ENCODE measurements at regions not wholly inside any gene's neighbourhood (a gene's known extent, or its start where the extent isn't known, plus 50 kb on each side); places are given as distances from the start of the nearest gene placed in this dataset.

GRCh38 chr11:119790476-119790875 lies 61.5 kb upstream of the NECTIN1 start:
- Histone ChIP-seq H3K36me3 (replicated peaks in 1 of 2; ENCODE audit: insufficient read depth in 1 of 2, low read depth in 2 of 2) (no peaks in the 10 kb centered on the region), H3K4me1 (no peaks in the 10 kb centered on the region), H3K27me3 (no peaks in the 10 kb centered on the region), H3K9me3 (no peaks in the 10 kb centered on the region), H3K27ac (no peak overlapping the region), H3K4me3 (no peak overlapping the region)
- DNase-seq (no peak), ATAC-seq (no peak)
- intact Hi-C loops (cut with DNase I): no loop called here
- TF ChIP-seq CTCF (IDR thresholded peaks at IDR 0.05) (no peak), POLR2A (IDR thresholded peaks at IDR 0.05) (no peak)
- WGBS, 2 donors: 72 to 74% methylated on average over 9 of the region's 9 CpGs

DNA sequence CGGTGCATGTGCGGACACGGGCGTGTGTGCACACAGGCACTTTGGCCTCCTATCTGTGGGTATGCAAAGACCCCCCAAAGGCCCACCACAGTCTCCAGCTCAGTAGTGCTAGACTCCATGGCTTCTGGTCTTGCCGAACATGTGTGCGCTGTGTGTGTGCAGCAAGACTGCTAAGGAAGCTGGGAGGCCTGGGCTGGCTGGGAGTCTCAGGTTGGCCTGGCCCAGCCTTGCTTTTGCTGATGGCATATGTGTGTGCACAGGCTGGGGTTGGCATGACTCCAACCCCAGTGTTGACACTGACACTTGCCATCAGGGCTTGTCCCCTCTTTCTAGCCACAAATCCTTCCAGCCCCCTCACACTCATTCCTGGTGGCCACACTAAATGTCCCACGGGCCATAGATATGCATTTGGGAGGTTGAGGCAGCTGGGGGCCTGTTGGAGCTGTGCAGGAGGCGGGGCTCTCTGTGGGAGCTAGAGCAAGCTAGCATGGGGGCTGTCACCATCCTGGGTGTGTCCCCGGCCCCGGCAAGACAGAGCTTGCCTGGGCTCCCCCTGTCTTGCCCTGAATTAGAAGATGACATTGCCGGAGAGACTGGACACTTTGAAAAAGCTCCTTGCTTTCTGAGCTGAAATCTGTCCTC lies 60.9 kb upstream of the NECTIN1 start:
- H3K9me3 ChIP-seq: no peaks in the 10 kb centered on the region
- WGBS, 2 donors: 83 to 92% methylated on average over 6 to 11 of the region's 11 CpGs
- H3K27ac ChIP-seq: no peak overlapping the region
- no peaks in the 10 kb centered on the region for H3K27me3 ChIP-seq
- no peak for ATAC-seq
- DNase-seq: no peak
- no peaks in the 10 kb centered on the region for H3K36me3 ChIP-seq (replicated peaks in 1 of 2; ENCODE audit: insufficient read depth in 1 of 2, low read depth in 2 of 2)
- TF ChIP-seq CTCF (IDR thresholded peaks at IDR 0.05) (no peak), POLR2A (IDR thresholded peaks at IDR 0.05) (no peak)
- intact Hi-C loops (cut with DNase I): no loop called here
- no peaks in the 10 kb centered on the region for H3K4me1 ChIP-seq
- H3K4me3 ChIP-seq: no peak overlapping the region

DNA sequence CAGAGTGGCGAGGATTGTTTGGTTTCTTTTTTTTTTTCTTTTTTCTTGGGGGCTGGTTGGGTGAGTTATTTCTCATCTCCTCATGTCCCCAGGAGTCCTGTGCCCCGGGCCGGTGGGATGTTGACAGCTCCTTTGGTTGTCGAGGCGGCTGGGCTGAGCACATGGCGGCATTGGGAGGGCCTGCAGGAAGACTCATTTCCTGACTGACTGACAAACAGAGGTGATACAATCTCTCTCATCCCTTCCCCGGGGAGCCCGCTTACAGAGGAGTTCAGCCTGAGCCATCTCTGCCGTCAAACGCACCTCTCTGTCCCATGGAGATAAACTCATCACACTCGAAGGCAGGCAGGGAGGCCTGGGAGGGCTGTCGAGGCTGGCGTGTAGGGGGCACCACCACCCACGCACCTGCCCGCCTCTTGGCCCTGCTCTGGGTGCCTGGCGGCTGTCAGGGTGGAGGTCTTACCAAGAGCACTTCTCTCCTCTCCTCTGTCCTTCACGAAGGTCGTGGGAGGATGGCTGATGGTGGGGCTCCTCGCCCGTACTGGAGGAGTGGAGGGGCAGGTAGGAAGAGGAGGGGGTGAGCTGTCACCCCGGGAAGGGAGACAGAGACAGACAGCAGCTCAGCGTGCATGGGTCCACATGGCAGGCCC lies 60.0 kb upstream of the NECTIN1 start:
- 64 to 74% methylated on average over 19 to 22 of the region's 22 CpGs for WGBS, 2 donors
- intact Hi-C loops (cut with DNase I): no loop called here
- Histone ChIP-seq H3K27ac (no peak overlapping the region), H3K36me3 (replicated peaks in 1 of 2; ENCODE audit: insufficient read depth in 1 of 2, low read depth in 2 of 2) (no peaks in the 10 kb centered on the region), H3K4me3 (no peak overlapping the region), H3K27me3 (no peaks in the 10 kb centered on the region), H3K4me1 (no peaks in the 10 kb centered on the region), H3K9me3 (no peaks in the 10 kb centered on the region)
- no peak for TF ChIP-seq POLR2A (IDR thresholded peaks at IDR 0.05)
- TF ChIP-seq CTCF (IDR thresholded peaks at IDR 0.05): no peak
- ATAC-seq (no peak), DNase-seq (no peak)

DNA sequence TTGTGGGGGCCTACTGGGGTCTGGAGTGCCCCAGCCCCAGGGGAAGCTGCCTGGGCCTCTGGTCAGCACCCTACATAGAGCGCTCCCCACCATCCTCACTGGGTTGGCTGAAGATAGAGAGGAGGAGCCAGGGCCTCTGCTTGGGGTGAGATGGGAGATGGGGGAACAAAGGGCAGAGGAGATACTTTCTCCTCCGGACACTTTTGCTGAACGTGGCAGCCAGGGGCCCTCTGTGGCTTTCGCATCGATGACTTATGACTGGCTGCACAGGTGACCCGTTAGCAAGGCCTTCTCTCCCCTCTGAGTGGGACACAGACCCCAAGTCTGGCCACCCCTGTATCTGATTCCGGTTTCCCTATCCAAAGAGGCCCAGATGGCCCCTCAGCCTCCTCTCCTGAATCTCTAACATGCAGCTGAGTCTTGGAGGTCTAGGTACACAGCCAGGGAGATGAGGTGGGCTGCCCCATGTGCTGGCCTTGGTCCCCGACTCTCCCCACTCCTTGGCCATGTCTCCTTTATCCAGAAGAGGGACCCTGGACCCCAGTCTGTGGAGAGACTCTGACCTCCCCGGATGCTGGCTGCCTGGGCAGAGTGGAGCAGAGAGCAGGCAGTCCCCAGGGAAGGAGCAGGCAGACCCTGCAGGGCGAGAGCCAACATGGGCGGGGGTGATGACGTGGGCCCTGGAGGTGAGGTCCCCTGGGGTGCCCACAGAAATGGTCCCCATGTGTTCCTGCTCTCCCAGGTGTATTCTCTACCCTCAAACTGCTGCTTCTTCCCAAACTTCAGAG lies 59.3 kb upstream of the NECTIN1 start:
- no peaks in the 10 kb centered on the region for H3K4me1 ChIP-seq
- TF ChIP-seq CTCF (IDR thresholded peaks at IDR 0.05): no peak
- no peak for TF ChIP-seq POLR2A (IDR thresholded peaks at IDR 0.05)
- ATAC-seq: no peak
- intact Hi-C loops (cut with DNase I): no loop called here
- DNase-seq: no peak
- no peak overlapping the region for H3K4me3 ChIP-seq
- H3K27me3 ChIP-seq: no peaks in the 10 kb centered on the region
- H3K27ac ChIP-seq: no peak overlapping the region
- H3K9me3 ChIP-seq: no peaks in the 10 kb centered on the region
- H3K36me3 ChIP-seq (replicated peaks in 1 of 2; ENCODE audit: insufficient read depth in 1 of 2, low read depth in 2 of 2): no peaks in the 10 kb centered on the region
- WGBS, 2 donors: 65 to 83% methylated on average over 10 to 12 of the region's 12 CpGs
